HEK293 (cell line): ENCODE measurements at regions not wholly inside any gene's neighbourhood (a gene's known extent, or its start where the extent isn't known, plus 50 kb on each side); places are given as distances from the start of the nearest gene placed in this dataset.

ENCODE experiments used
- CTCF ChIA-PET: fragments of 350-600 bp; formaldehyde crosslinking; extraction: SDS; loops from one replicate; lab custom pipeline; 2021; ENCODE audit warnings: antibody characterized with exemption; lab: Yijun Ruan, JAX
- POLR2A ChIA-PET: fragments of 300-600 bp; formaldehyde crosslinking; extraction: SDS; loops from one replicate; lab custom pipeline; 2020; ENCODE audit warnings: antibody characterized with exemption, inconsistent platforms; lab: Yijun Ruan, JAX
- H3K27ac ChIP-seq: fragments of 200-500 bp; sonication (Bioruptor generic); 2 replicates; pipeline ENCODE4 v1.5.1; 2014; ENCODE audit warnings: low read depth, low read length, control low read depth, inconsistent platforms; ENCODE audit errors: extremely low read depth
- H3K36me3 ChIP-seq, 2 experiments: fragments of 200-500 bp in 1 of 2; sonication (Bioruptor generic) in 1 of 2; 1 replicate in 1 of 2; 2 replicates in 1 of 2; pipeline ENCODE4 v1.5.1; 2014 to 2017; ENCODE audit warnings: inconsistent platforms in 2 of 2, low read length in 2 of 2; ENCODE audit not compliant: control insufficient read depth in 2 of 2, insufficient read depth in 1 of 2
- H3K4me1 ChIP-seq: fragments of 200-500 bp; sonication (Bioruptor generic); 2 replicates; pipeline ENCODE4 v1.5.1; 2014; ENCODE audit warnings: mild to moderate bottlenecking, low read length, inconsistent platforms; ENCODE audit not compliant: control insufficient read depth, insufficient read depth
- H3K4me3 ChIP-seq: 2 replicates; pipeline ENCODE4 v1.5.1; 2011; ENCODE audit warnings: low read depth, mild to moderate bottlenecking, control low read depth, low read length, moderate library complexity
- H3K9me3 ChIP-seq: fragments of 200-500 bp; sonication (Bioruptor generic); 2 replicates; pipeline ENCODE4 v1.5.1; 2014; ENCODE audit warnings: low read depth, low read length, inconsistent platforms; ENCODE audit not compliant: control insufficient read depth, insufficient read depth
- BCL11A ChIP-seq: fragments of 450-650 bp; formaldehyde crosslinking; IDR thresholded peaks from 2 replicates; pipeline ENCODE4 v1.5.1; 2016; ENCODE audit warnings: low read depth, missing biosample characterization, missing genetic modification characterization
- TRIM28 ChIP-seq: IDR thresholded peaks from 2 replicates; pipeline ENCODE4 v1.6.1; 2011; ENCODE audit warnings: low read length, control low read depth, borderline replicate concordance
- ZBTB20 ChIP-seq: fragments of 450-650 bp; formaldehyde crosslinking; IDR thresholded peaks from 2 replicates; pipeline ENCODE4 v1.5.1; 2016; ENCODE audit warnings: missing biosample characterization, missing genetic modification characterization
- ZBTB48 ChIP-seq: fragments of 450-650 bp; formaldehyde crosslinking; IDR thresholded peaks from 2 replicates; pipeline ENCODE4 v1.5.1; 2016; ENCODE audit warnings: missing biosample characterization, missing genetic modification characterization
- ZBTB49 ChIP-seq: fragments of 450-650 bp; formaldehyde crosslinking; IDR thresholded peaks from 2 replicates; pipeline ENCODE4 v1.5.1; 2016; ENCODE audit warnings: missing biosample characterization, missing genetic modification characterization, low read depth
- ZEB2 ChIP-seq: fragments of 450-650 bp; formaldehyde crosslinking; IDR thresholded peaks from 2 replicates; pipeline ENCODE4 v1.5.1; 2016; ENCODE audit warnings: missing biosample characterization, missing genetic modification characterization
- ZNF10 ChIP-seq: fragments of 450-650 bp; formaldehyde crosslinking; IDR thresholded peaks from 2 replicates; pipeline ENCODE4 v1.5.1; 2017; ENCODE audit warnings: missing biosample characterization, missing genetic modification characterization
- ZNF133 ChIP-seq: fragments of 450-650 bp; formaldehyde crosslinking; IDR thresholded peaks from 2 replicates; pipeline ENCODE4 v1.5.1; 2016; ENCODE audit warnings: missing biosample characterization, missing genetic modification characterization
- ZNF174 ChIP-seq: fragments of 450-650 bp; formaldehyde crosslinking; IDR thresholded peaks from 2 replicates; pipeline ENCODE4 v1.5.0; 2017; ENCODE audit warnings: missing biosample characterization, mild to moderate bottlenecking, missing genetic modification characterization
- ZNF221 ChIP-seq: fragments of 450-650 bp; formaldehyde crosslinking; IDR thresholded peaks from 2 replicates; pipeline ENCODE4 v1.5.1; 2017; ENCODE audit warnings: missing biosample characterization, missing genetic modification characterization, borderline replicate concordance
- ZNF292 ChIP-seq: fragments of 450-650 bp; formaldehyde crosslinking; IDR thresholded peaks from 2 replicates; pipeline ENCODE4 v1.5.1; 2016; ENCODE audit warnings: low read depth, missing biosample characterization, missing genetic modification characterization, borderline replicate concordance
- ZNF366 ChIP-seq: fragments of 450-650 bp; formaldehyde crosslinking; conservative IDR thresholded peaks from 2 replicates; pipeline ENCODE4 v1.5.1; 2016; ENCODE audit warnings: missing biosample characterization, missing genetic modification characterization
- ZNF48 ChIP-seq: fragments of 450-650 bp; formaldehyde crosslinking; IDR thresholded peaks from 2 replicates; pipeline ENCODE4 v1.5.1; 2016; ENCODE audit warnings: missing biosample characterization, missing genetic modification characterization
- ZNF510 ChIP-seq: fragments of 450-650 bp; formaldehyde crosslinking; IDR thresholded peaks from 2 replicates; pipeline ENCODE4 v1.5.1; 2018; ENCODE audit warnings: mild to moderate bottlenecking, missing genetic modification characterization, missing biosample characterization; ENCODE audit not compliant: insufficient replicate concordance
- ZNF560 ChIP-seq: fragments of 450-650 bp; formaldehyde crosslinking; IDR thresholded peaks from 2 replicates; pipeline ENCODE4 v1.5.1; 2017; ENCODE audit warnings: missing biosample characterization, missing genetic modification characterization, borderline replicate concordance
- ZNF664 ChIP-seq: fragments of 450-650 bp; formaldehyde crosslinking; IDR thresholded peaks from 2 replicates; pipeline ENCODE4 v1.5.1; 2016; ENCODE audit warnings: missing biosample characterization, missing genetic modification characterization
- ZNF707 ChIP-seq: fragments of 450-650 bp; formaldehyde crosslinking; IDR thresholded peaks from 2 replicates; pipeline ENCODE4 v1.5.1; 2016; ENCODE audit warnings: missing biosample characterization, missing genetic modification characterization
- ZNF76 ChIP-seq: fragments of 450-650 bp; formaldehyde crosslinking; IDR thresholded peaks from 2 replicates; pipeline ENCODE4; 2016; ENCODE audit warnings: low read depth, missing biosample characterization, missing genetic modification characterization, borderline replicate concordance
- ZNF792 ChIP-seq: fragments of 450-650 bp; formaldehyde crosslinking; IDR thresholded peaks from 2 replicates; pipeline ENCODE4 v1.5.1; 2016; ENCODE audit warnings: missing biosample characterization, missing genetic modification characterization
- ZNF843 ChIP-seq: fragments of 450-650 bp; formaldehyde crosslinking; IDR thresholded peaks from 2 replicates; pipeline ENCODE4 v1.5.1; 2016; ENCODE audit warnings: missing biosample characterization, missing genetic modification characterization

DNA sequence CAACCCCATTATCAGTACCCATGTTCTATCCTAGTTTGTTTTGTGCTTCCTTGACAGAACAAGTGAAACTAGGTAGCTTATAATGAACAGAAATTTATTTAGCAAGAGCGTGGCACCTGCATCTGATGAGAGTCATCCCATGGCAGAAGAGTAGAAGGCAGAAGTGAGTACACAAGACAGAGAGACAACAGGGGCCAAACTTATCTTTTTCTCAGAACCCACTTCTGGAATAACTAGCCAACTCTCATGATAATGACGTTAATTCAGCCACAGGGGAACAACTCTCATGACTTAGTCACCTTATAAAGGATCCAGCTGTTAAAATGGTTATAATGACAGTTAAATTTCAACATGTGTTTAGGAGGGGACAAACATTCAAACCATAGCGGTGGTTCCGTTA is 644.9 kb downstream of the TECRL start:
- H3K36me3 ChIP-seq, result no peaks in the 10 kb centered on the region
- no peak overlapping the region for H3K4me3 ChIP-seq
- H3K4me1 ChIP-seq, result no peaks in the 10 kb centered on the region
- H3K9me3 ChIP-seq, result no peaks in the 10 kb centered on the region
- CTCF ChIA-PET, result no interaction called here
- POLR2A ChIA-PET, result no interaction called here
- H3K27ac ChIP-seq, result no peak overlapping the region
- TF ChIP-seq ZNF292, result no peak
- no peak for TF ChIP-seq ZNF10 (tag by site-specific recombination)
- TF ChIP-seq ZNF664, result no peak
- no peak for TF ChIP-seq ZBTB49 (tag by site-specific recombination)

DNA sequence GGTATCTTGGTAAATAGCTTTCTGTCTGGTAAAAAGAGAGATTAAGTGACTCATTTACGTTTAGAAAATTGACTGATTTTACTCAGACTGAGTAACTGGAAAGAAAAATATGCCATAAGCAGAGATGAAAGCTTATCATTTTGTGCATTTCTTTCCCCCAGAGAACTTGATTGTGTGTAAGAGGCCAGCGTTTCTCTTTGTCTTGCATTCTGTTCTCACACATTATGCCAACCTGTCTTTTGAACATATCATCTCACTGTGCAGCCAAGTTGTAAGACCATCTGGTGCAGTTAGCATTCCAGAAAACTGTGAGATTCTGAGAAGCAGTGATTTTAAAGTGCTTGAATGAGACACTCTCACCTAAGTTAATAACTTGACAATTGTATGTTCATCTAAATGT is 651.3 kb downstream of the TECRL start:
- no peaks in the 10 kb centered on the region for H3K4me1 ChIP-seq
- POLR2A ChIA-PET, result no interaction called here
- CTCF ChIA-PET, result no interaction called here
- TF ChIP-seq ZNF792 (tag by site-specific recombination), result no peak
- no peak for TF ChIP-seq ZNF221 (tag by site-specific recombination)
- TF ChIP-seq ZNF48, result no peak
- TF ChIP-seq TRIM28, result no peak
- TF ChIP-seq ZNF133 (tag by site-specific recombination), result no peak
- no peak for TF ChIP-seq ZBTB49 (tag by site-specific recombination)
- TF ChIP-seq ZNF843 (tag by site-specific recombination), result no peak
- TF ChIP-seq ZNF560 (tag by site-specific recombination), result no peak
- no peak for TF ChIP-seq ZNF510 (tag by site-specific recombination)
- TF ChIP-seq ZEB2 (tag by site-specific recombination), result no peak
- TF ChIP-seq ZNF76, result no peak
- TF ChIP-seq ZNF707 (tag by site-specific recombination), result no peak
- TF ChIP-seq ZNF174 (tag by site-specific recombination), result no peak
- no peak for TF ChIP-seq ZNF366 (tag by site-specific recombination)
- no peak for TF ChIP-seq ZBTB20
- TF ChIP-seq, all 188 proteins: peak for 0
- Histone ChIP-seq H3K4me3 (no peak overlapping the region), H3K27ac (no peak overlapping the region), H3K9me3 (no peaks in the 10 kb centered on the region), H3K36me3 (no peaks in the 10 kb centered on the region)

GRCh38 chr4:63742882-63743281 is 666.4 kb downstream of the TECRL start:
- POLR2A ChIA-PET, result no interaction called here
- H3K27ac ChIP-seq, result no peak overlapping the region
- no peak overlapping the region for H3K4me3 ChIP-seq
- no peaks in the 10 kb centered on the region for H3K9me3 ChIP-seq
- H3K4me1 ChIP-seq, result no peaks in the 10 kb centered on the region
- CTCF ChIA-PET, result no interaction called here
- TF ChIP-seq ZBTB48 (tag by site-specific recombination), result no peak
- TF ChIP-seq BCL11A, result no peak
- no peaks in the 10 kb centered on the region for H3K36me3 ChIP-seq
